Nucleus accumbens (tissue), 56 donors: ENCODE measurements at regions not wholly inside any gene's neighbourhood (a gene's known extent, or its start where the extent isn't known, plus 50 kb on each side); places are given as distances from the start of the nearest gene placed in this dataset.

ENCODE experiments used
- DNase-seq, 56 donors: peaks; one replicate each; lab custom pipeline; 2025; lab: John Stamatoyannopoulos, UW

GRCh38 chr17:63364387-63364786 is 81.7 kb downstream of the CYB561 start:
- no peak for DNase-seq

GRCh38 chr17:63364944-63365343 is 81.2 kb downstream of the CYB561 start:
- no peak for DNase-seq

- DNase-seq, result no peak
Measured at GRCh38 chr17:63365366-63366240, 80.5 kb downstream of the CYB561 start.

GRCh38 chr17:63366241-63366566 is 79.9 kb downstream of the CYB561 start:
- no peak for DNase-seq

- no peak for DNase-seq
Measured at GRCh38 chr17:63369233-63369632, 76.9 kb downstream of the CYB561 start.

DNA sequence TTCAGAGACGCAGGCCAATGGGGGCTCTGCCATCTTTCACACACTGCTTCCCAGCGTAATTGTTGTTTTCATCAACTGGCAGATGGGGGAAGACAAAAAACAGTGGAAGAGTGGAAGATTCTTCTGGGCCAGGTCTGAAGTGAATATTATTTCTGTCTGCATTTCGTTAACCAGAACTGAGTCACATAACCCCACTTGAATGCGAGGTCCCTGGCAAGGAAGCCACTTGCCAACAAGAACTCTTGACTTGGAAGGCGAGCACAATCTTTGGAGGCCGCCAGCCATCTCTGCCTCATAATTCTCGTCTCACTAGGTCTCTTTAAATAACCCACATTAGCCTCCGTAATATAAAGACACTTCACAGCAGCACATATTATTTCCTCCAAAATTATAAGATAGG is 75.4 kb downstream of the CYB561 start:
- no peak for DNase-seq

DNA sequence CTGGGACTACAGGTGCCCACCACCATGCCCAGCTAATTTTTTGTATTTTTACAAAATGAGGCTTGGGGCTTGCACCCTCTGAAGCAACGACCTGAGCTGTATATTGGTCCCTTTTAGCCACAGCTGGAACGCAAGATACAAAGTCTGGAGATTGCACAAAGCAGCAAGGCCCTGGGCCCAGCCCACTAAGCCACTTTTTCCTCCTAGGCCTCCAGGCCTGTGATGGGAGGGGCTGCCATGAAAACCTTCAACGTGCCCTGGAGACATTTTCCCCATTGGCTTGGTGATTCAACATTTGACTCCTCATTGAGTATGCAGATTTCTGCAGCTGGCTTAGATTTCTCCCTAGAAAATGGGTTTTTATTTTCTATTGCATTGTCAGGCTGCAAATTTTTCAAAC is 69.2 kb downstream of the CYB561 start:
- no peak for DNase-seq

- no peak for DNase-seq
Measured at GRCh38 chr17:63378411-63379375, 67.4 kb downstream of the CYB561 start.

DNA sequence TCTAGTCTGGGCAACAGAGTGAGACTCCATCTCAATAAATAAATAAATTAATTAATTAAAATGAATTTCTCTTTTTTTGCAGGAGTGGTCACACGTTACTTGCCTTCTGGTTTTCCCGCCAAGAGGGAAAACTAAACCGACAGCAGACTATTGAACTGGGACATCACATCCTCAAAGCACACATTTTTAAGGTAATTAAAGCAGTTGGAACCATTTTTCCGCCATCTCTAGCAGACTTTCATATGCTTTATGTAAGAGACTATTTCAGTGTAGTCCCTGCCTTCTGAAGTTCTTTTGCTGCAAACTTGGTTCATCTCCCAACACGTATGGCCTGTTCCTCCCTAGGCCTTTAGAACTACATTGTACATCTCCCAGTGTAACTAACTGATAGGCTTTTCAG is 66.5 kb downstream of the CYB561 start:
- no peak for DNase-seq

DNA sequence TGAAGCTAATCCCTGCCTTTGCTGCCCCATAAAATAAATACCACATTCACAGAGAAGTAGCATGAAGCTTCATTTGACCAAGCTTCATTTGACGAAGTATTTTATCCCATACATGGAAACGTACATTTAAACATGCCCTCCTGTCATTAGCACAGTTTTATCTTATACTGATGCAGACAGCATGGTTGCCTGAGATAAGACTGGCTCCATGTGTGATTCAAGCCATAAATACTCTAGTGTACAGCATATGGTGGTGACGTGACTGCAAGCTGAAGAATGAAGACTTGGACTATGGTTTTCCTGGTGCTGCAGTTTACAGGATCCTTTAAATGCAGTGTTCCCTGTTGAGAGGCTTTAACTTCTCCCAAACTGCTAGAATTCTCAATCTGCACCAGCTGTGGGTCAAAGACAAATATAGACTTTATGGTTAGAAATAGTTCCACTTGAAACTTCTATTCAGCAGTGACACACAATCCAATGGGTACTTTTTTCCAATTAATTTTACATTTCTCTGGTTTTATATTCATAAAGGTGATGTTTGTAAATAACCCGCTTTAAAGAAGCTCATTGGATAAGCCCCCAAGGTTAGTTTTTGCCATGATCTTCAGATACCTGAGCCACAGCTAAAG is 64.9 kb downstream of the CYB561 start:
- DNase-seq, result no peak

- no peak for DNase-seq
Measured at GRCh38 chr17:63382136-63382535, 64.0 kb downstream of the CYB561 start.
